Activated CD4-positive, alpha-beta T cell treated with anti-CD3 and anti-CD28 coated beads, Interleukin-2, amount 10 ng/mL, durations not matched to agents 7 days and 5 days (primary cell): ENCODE measurements at regions not wholly inside any gene's neighbourhood (a gene's known extent, or its start where the extent isn't known, plus 50 kb on each side); places are given as distances from the start of the nearest gene placed in this dataset.
"Not testable (repeated sequence)": the region's sequence is repeated elsewhere in the genome, so short reads cannot be mapped to it uniquely, and the experiment has no call there.

Experiments used
- CTCF ChIA-PET: fragments of 350-600 bp; sonication (Branson Sonifier 250); formaldehyde crosslinking; loops from one replicate; lab custom pipeline; 2021; ENCODE audit warnings: antibody characterized with exemption; lab: Charles Lee
- POLR2A ChIA-PET: fragments of 350-600 bp; sonication (Branson Sonifier 250); formaldehyde crosslinking; loops from one replicate; lab custom pipeline; 2021; ENCODE audit warnings: antibody characterized with exemption; lab: Charles Lee
- DNase-seq: peaks from one replicate; pipeline ENCODE4 v3.0.0-alpha.2; 2020
- H3K27ac Mint-ChIP-seq: one replicate; pipeline ENCODE4 v1.8.0; 2021; ENCODE audit warnings: mild to moderate bottlenecking, moderate library complexity, mixed read lengths
- H3K27me3 Mint-ChIP-seq: one replicate; pipeline ENCODE4 v1.8.0; 2021; ENCODE audit warnings: mixed read lengths
- H3K36me3 Mint-ChIP-seq: one replicate; pipeline ENCODE4 v1.8.0; 2021; ENCODE audit warnings: low read depth, mixed read lengths
- H3K4me1 Mint-ChIP-seq: one replicate; pipeline ENCODE4 v1.8.0; 2021; ENCODE audit warnings: mixed read lengths
- H3K4me3 Mint-ChIP-seq: one replicate; pipeline ENCODE4 v1.8.0; 2021; ENCODE audit warnings: mild to moderate bottlenecking, moderate library complexity, mixed read lengths
- H3K9me3 Mint-ChIP-seq: one replicate; pipeline ENCODE4 v1.8.0; 2021; ENCODE audit warnings: mixed read lengths

DNA sequence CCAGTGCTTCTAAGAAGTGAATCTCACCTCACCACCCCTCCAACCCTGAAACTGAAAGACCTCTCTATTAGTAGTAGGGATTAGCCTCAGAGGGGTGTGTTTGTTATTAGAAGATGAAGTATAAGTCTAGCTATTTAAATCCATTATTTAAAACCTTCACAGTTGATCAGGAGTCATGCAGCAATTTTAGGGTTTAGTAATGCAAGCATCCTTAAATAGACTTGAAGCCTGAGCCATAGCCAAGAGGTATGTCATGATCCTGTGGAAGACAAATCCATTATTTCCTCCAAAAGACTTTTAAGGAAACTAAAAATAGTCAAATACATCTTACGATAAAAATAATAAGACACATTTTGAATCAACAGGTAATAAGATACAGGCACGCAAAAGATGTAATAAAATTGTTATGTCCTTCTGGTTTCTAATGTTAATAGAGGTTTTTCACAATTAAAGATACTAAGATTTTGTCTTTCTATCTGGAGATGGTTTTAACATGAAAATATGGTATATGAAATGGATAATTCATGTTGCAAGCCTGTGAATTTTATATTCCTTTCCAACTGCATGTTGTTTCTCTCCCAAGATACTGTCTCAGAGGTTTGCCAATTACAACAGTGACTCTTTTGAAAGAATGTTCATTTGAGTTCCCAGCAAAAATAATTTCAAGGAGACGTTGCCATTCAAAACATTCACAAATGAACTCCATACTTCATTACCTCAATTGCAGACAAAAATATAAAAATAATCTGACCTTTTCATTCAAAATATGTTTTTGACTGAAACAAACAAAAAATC is 68.0 kb downstream of the LUZP4 start:
- Mint-ChIP-seq H3K36me3 (no peaks in the 10 kb centered on the region), H3K4me3 (no peak overlapping the region), H3K9me3 (no peaks in the 10 kb centered on the region), H3K4me1 (no peaks in the 10 kb centered on the region), H3K27me3 (no peaks in the 10 kb centered on the region), H3K27ac (no peak overlapping the region)
- POLR2A ChIA-PET = no interaction called here
- CTCF ChIA-PET = no interaction called here
- DNase-seq = no peak

DNA sequence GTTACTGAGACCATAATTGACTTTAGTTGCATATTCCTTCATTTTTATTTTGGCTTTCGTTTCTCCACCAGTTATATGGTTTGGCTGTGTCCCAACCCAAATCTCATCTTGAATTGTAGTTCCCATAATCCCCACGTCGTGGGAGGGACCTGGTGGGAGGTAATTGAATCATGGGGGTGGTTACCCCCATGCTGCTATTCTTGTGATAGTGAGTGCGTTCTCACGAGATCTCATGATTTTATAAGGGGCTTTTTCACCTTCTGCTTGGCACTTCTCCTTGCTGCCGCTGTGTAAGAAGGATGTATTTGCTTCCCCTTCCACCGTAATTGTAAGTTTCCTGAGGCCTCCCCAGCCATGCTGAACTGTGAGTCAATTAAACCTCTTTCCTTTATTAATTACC is 70.0 kb downstream of the LUZP4 start:
- H3K27me3 Mint-ChIP-seq, H3K36me3 Mint-ChIP-seq, DNase-seq, CTCF ChIA-PET, H3K9me3 Mint-ChIP-seq, H3K4me1 Mint-ChIP-seq, POLR2A ChIA-PET, H3K27ac Mint-ChIP-seq, H3K4me3 Mint-ChIP-seq: not testable (repeated sequence)

GRCh38 chrX:115360220-115360781 is 70.8 kb downstream of the LUZP4 start:
- DNase-seq = no peak
- no peaks in the 10 kb centered on the region for H3K9me3 Mint-ChIP-seq
- POLR2A ChIA-PET = no interaction called here
- no peak overlapping the region for H3K4me3 Mint-ChIP-seq
- H3K36me3 Mint-ChIP-seq = no peaks in the 10 kb centered on the region
- H3K27ac Mint-ChIP-seq = no peak overlapping the region
- peaks cover 4% of the 10 kb centered on the region for H3K27me3 Mint-ChIP-seq
- CTCF ChIA-PET = no interaction called here
- no peaks in the 10 kb centered on the region for H3K4me1 Mint-ChIP-seq

GRCh38 chrX:115362334-115363095 is 73.0 kb downstream of the LUZP4 start:
- H3K36me3 Mint-ChIP-seq = no peaks in the 10 kb centered on the region
- CTCF ChIA-PET = interaction anchor here (1.1 kb wide), 1 partner anchor 19 kb away, joined by 5 read pairs; no protein-coding TSS in a partner anchor
- H3K27ac Mint-ChIP-seq = no peak overlapping the region
- H3K27me3 Mint-ChIP-seq = peaks cover 4% of the 10 kb centered on the region
- no peak overlapping the region for H3K4me3 Mint-ChIP-seq
- DNase-seq = no peak
- no peaks in the 10 kb centered on the region for H3K4me1 Mint-ChIP-seq
- POLR2A ChIA-PET = no interaction called here
- H3K9me3 Mint-ChIP-seq = no peaks in the 10 kb centered on the region

GRCh38 chrX:115363372-115363771 is 73.9 kb downstream of the LUZP4 start:
- H3K9me3 Mint-ChIP-seq = no peaks in the 10 kb centered on the region
- no peaks in the 10 kb centered on the region for H3K4me1 Mint-ChIP-seq
- no peak for DNase-seq
- ChIA-PET CTCF (interaction anchor here (1.1 kb wide), 1 partner anchor 20 kb away, joined by 5 read pairs; no protein-coding TSS in a partner anchor), POLR2A (no interaction called here)
- no peak overlapping the region for H3K27ac Mint-ChIP-seq
- no peak overlapping the region for H3K4me3 Mint-ChIP-seq
- no peaks in the 10 kb centered on the region for H3K36me3 Mint-ChIP-seq
- H3K27me3 Mint-ChIP-seq = peaks cover 4% of the 10 kb centered on the region

- DNase-seq = no peak
- Mint-ChIP-seq H3K4me3 (no peak overlapping the region), H3K27ac (no peak overlapping the region), H3K4me1 (no peaks in the 10 kb centered on the region), H3K9me3 (no peaks in the 10 kb centered on the region), H3K36me3 (no peaks in the 10 kb centered on the region), H3K27me3 (peaks cover 4% of the 10 kb centered on the region)
- CTCF ChIA-PET = interaction anchor here (1.1 kb wide), 1 partner anchor 21 kb away, joined by 5 read pairs; no protein-coding TSS in a partner anchor
- POLR2A ChIA-PET = no interaction called here
These were observed 74.4 kb downstream of the LUZP4 start for GRCh38 chrX:115363897-115364296.

DNA sequence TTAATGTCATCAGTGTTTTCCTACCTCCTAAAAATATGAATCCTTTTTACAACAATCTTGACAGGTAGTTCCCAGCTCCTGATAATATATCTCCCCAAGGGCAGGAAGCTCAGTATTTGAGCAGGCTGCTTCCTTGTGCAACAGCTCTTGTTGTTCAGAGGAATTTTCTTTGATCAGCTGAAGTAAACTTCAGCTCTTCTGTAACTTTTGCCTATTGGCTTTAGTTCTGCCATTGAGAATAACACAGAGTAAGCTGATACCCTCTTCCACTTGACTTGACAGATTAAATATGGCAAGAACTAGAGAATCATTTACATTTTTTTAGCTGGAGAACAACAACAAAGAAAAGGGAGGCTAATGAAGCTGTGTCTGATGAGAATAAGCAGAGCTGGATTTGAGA is 75.2 kb downstream of the LUZP4 start:
- CTCF ChIA-PET = no interaction called here
- no peak for DNase-seq
- Mint-ChIP-seq H3K27ac (no peak overlapping the region), H3K9me3 (no peaks in the 10 kb centered on the region), H3K4me1 (no peaks in the 10 kb centered on the region), H3K4me3 (no peak overlapping the region), H3K36me3 (no peaks in the 10 kb centered on the region), H3K27me3 (peaks cover 4% of the 10 kb centered on the region)
- POLR2A ChIA-PET = no interaction called here

DNA sequence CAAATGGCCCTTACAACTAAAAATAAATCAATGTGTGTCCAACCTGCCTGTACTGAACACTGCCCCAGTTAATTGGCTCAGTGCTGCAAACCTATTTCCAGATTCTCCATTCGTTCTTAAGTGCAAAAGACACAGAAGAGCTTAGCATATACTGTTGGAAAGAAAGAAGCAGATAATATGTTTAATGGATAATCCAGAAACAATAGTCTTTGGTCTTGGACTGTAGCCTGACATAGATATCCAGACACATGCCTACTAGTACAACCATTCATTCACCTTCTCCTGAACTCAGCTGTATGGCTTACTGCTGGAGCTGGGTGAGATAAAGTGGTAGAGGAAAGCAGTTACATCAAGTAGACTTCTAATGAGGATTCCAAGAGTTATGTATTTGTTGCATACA is 77.0 kb downstream of the LUZP4 start:
- Mint-ChIP-seq H3K4me1 (no peaks in the 10 kb centered on the region), H3K4me3 (no peak overlapping the region), H3K36me3 (no peaks in the 10 kb centered on the region), H3K27me3 (peaks cover 4% of the 10 kb centered on the region), H3K9me3 (no peaks in the 10 kb centered on the region), H3K27ac (no peak overlapping the region)
- ChIA-PET POLR2A (no interaction called here), CTCF (no interaction called here)
- DNase-seq = no peak

- DNase-seq = no peak
- H3K4me1 Mint-ChIP-seq = no peaks in the 10 kb centered on the region
- ChIA-PET POLR2A (no interaction called here), CTCF (no interaction called here)
- H3K36me3 Mint-ChIP-seq = no peaks in the 10 kb centered on the region
- H3K27me3 Mint-ChIP-seq = peaks cover 4% of the 10 kb centered on the region
- H3K27ac Mint-ChIP-seq = no peak overlapping the region
- no peaks in the 10 kb centered on the region for H3K9me3 Mint-ChIP-seq
- H3K4me3 Mint-ChIP-seq = no peak overlapping the region
These were observed 77.9 kb downstream of the LUZP4 start for GRCh38 chrX:115367455-115367854.

DNA sequence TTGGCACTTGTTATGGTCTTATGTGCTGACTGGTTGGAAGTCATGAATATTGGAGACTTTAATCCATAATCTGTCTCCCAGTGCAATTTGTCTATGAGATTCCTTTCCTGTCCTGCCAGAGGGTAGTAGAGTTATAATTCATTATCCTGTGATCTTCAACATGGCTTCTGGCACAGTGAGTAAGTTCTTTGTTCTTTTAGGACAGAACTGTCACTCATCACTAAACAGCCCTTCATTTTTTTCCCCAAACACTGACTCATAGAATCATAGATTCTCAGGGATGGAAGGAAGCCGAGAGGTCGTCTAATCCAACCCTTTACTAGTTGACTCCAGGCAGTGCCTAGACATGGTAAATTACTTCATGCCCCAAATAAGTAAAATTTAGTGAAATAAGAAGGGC is 78.4 kb downstream of the LUZP4 start:
- no peak overlapping the region for H3K4me3 Mint-ChIP-seq
- no peak overlapping the region for H3K27ac Mint-ChIP-seq
- DNase-seq = no peak
- CTCF ChIA-PET = no interaction called here
- POLR2A ChIA-PET = no interaction called here
- H3K36me3 Mint-ChIP-seq = no peaks in the 10 kb centered on the region
- H3K4me1 Mint-ChIP-seq = no peaks in the 10 kb centered on the region
- peaks cover 4% of the 10 kb centered on the region for H3K27me3 Mint-ChIP-seq
- no peaks in the 10 kb centered on the region for H3K9me3 Mint-ChIP-seq

DNA sequence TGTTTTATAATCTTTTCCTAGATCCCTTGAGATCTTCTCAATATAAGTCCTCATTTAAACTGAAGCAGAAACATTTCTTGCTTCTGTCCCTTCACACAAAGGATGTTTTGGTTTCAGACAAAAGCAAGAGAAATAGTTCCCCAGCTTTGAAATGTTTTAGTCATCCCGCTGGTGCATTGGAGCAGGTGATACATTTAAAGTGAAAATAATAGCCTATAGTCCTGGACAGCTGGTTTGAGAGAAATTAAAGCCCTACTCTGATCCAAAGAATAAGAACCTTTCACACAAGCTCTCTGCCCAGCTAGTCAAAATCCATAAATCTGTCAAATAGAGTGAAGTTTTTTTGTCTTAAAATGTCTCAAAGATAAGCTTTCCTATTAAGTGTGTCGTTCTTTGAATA is 79.4 kb downstream of the LUZP4 start:
- H3K9me3 Mint-ChIP-seq = no peaks in the 10 kb centered on the region
- H3K27me3 Mint-ChIP-seq = peaks cover 1% of the 10 kb centered on the region
- DNase-seq = no peak
- H3K27ac Mint-ChIP-seq = no peak overlapping the region
- ChIA-PET POLR2A (no interaction called here), CTCF (interaction anchor here (0.6 kb wide), 1 partner anchor 157 kb away, joined by 8 read pairs; no protein-coding TSS in a partner anchor)
- H3K4me3 Mint-ChIP-seq = no peak overlapping the region
- H3K36me3 Mint-ChIP-seq = no peaks in the 10 kb centered on the region
- no peaks in the 10 kb centered on the region for H3K4me1 Mint-ChIP-seq

DNA sequence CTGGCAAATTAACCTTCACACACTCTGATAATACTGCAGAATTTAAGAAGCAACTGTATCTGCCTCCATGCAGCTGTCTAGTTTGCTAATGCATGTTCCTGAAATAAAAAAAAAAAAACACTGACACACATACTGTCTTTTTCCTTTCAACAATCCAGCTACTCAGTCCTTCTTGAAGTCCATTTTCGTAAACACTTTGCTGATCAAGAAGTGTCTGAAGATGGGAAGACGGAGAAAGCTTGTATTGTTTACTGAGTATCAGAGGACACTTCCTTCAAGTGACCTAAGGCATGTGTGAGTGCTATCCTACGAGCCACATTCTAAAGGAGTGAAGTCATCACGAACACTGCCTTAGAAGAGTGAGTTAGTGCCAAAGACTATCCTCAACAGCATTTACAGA is 82.6 kb downstream of the LUZP4 start:
- no peaks in the 10 kb centered on the region for H3K27me3 Mint-ChIP-seq
- CTCF ChIA-PET = no interaction called here
- POLR2A ChIA-PET = no interaction called here
- H3K36me3 Mint-ChIP-seq = no peaks in the 10 kb centered on the region
- no peaks in the 10 kb centered on the region for H3K4me1 Mint-ChIP-seq
- no peak overlapping the region for H3K27ac Mint-ChIP-seq
- no peak overlapping the region for H3K4me3 Mint-ChIP-seq
- no peaks in the 10 kb centered on the region for H3K9me3 Mint-ChIP-seq
- DNase-seq = no peak

DNA sequence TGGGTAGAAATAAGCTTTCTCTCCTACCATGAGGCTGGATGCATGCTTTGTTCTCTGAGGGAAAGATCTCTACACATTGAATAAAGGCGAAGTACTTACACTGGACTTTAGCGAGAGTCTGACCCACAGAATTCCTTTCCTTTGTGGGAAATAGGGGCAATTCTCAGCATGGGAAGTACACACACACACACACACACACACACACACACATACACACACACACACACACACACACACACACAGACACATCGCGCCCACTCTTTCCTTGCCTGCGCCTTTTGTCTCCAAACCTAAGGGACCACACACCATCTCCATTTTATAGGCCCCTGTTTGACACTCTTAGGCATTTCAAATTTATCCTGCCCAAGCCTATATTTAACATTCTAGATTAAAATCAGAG is 83.8 kb downstream of the LUZP4 start:
- Mint-ChIP-seq H3K9me3 (no peaks in the 10 kb centered on the region), H3K27me3 (no peaks in the 10 kb centered on the region), H3K27ac (no peak overlapping the region), H3K36me3 (no peaks in the 10 kb centered on the region), H3K4me3 (no peak overlapping the region), H3K4me1 (no peaks in the 10 kb centered on the region)
- no peak for DNase-seq
- ChIA-PET CTCF (no interaction called here), POLR2A (no interaction called here)
